ENCODE measurements at regions not wholly inside any gene's neighbourhood (a gene's known extent, or its start where the extent isn't known, plus 50 kb on each side); places are given as distances from the start of the nearest gene placed in this dataset.

DNA sequence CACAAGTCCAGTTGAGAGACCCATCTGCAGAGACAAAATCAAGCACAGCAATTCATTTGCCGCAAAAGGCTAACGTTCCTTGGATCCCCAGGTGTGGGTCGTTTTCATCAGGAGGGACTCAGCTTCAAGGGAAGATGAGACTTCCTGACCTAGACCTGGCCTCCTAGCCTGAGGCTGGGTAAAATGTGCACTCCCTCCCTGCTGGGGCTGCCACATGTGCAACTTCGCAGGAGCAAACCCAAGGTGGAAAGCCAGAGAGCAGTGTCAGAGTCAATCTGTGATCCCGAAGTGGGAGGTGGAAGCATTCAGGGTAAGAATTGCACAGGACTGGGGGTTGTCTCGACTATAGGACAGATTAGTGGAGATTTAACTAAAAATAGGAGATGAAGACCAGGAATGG is 164.7 kb upstream of the UMPS start:
- H3K27ac ChIP-seq (ENCODE audit: insufficient read depth, low read depth, low read length, poor library complexity, severe bottlenecking) = no peak overlapping the region
- WGBS, 2 experiments = 83 to 85% methylated on average over 6 of the region's 6 CpGs
- H3K27me3 ChIP-seq (ENCODE audit: control insufficient read depth, insufficient read depth, low read length, poor library complexity, severe bottlenecking) = no peaks in the 10 kb centered on the region
- no peaks in the 10 kb centered on the region for H3K4me1 ChIP-seq (ENCODE audit: control insufficient read depth, insufficient read depth, low read length)
- H3K9me3 ChIP-seq (ENCODE audit: control insufficient read depth, low read length) = no peaks in the 10 kb centered on the region
- no peak overlapping the region for H3K4me3 ChIP-seq (ENCODE audit: insufficient read depth, low read depth, low read length)
- H3K36me3 ChIP-seq (ENCODE audit: control insufficient read depth, insufficient read depth, low read length) = no peaks in the 10 kb centered on the region

DNA sequence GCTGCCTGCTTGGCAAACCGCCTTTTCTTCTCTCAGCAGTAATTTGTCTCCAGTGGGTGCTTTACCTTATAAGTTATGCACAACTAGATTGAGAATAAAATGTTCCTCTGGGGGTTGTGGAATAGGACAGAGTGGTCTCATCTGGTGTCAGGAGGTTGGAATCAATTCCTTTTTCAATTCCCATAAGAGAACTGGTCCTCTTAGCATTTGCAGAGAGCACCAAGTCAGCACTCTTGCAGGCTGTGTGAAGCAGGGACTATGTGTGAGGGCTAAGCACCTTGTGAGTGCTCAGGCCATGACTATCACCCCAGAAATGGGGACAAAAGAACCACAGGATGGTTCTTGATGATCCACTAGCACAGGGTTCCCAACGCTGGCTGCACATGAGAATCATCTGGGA is 163.6 kb upstream of the UMPS start:
- H3K4me3 ChIP-seq (ENCODE audit: insufficient read depth, low read depth, low read length) = no peak overlapping the region
- H3K27me3 ChIP-seq (ENCODE audit: control insufficient read depth, insufficient read depth, low read length, poor library complexity, severe bottlenecking) = no peaks in the 10 kb centered on the region
- no peaks in the 10 kb centered on the region for H3K36me3 ChIP-seq (ENCODE audit: control insufficient read depth, insufficient read depth, low read length)
- 96 to 98% methylated on average over 2 of the region's 2 CpGs for WGBS, 2 experiments
- H3K4me1 ChIP-seq (ENCODE audit: control insufficient read depth, insufficient read depth, low read length) = no peaks in the 10 kb centered on the region
- no peak overlapping the region for H3K27ac ChIP-seq (ENCODE audit: insufficient read depth, low read depth, low read length, poor library complexity, severe bottlenecking)
- H3K9me3 ChIP-seq (ENCODE audit: control insufficient read depth, low read length) = no peaks in the 10 kb centered on the region

DNA sequence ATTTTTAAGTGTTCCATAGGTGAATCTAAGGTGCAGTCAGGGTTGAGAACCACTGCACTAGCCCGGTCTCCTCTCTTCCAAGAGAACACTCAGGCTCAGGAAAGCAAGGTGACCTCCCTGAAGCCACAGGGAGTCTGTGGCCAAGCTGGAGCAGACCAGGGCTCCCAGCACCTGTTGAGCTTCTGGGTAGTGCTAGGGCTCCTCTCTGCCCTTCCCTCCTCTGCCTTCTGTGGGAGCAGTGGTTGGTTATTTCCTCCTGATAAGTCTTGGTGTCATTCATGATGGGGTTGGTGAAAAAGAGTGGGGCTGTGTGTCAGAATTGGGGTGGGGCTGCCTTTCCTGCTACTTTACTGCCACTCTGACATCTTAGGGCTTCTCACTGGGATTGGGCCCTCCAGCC is 163.1 kb upstream of the UMPS start:
- H3K27me3 ChIP-seq (ENCODE audit: control insufficient read depth, insufficient read depth, low read length, poor library complexity, severe bottlenecking) = no peaks in the 10 kb centered on the region
- H3K36me3 ChIP-seq (ENCODE audit: control insufficient read depth, insufficient read depth, low read length) = no peaks in the 10 kb centered on the region
- no peaks in the 10 kb centered on the region for H3K9me3 ChIP-seq (ENCODE audit: control insufficient read depth, low read length)
- no peaks in the 10 kb centered on the region for H3K4me1 ChIP-seq (ENCODE audit: control insufficient read depth, insufficient read depth, low read length)
- 100% methylated on average over 1 of the region's 1 CpG for WGBS, 2 experiments
- H3K27ac ChIP-seq (ENCODE audit: insufficient read depth, low read depth, low read length, poor library complexity, severe bottlenecking) = no peak overlapping the region
- H3K4me3 ChIP-seq (ENCODE audit: insufficient read depth, low read depth, low read length) = no peak overlapping the region

DNA sequence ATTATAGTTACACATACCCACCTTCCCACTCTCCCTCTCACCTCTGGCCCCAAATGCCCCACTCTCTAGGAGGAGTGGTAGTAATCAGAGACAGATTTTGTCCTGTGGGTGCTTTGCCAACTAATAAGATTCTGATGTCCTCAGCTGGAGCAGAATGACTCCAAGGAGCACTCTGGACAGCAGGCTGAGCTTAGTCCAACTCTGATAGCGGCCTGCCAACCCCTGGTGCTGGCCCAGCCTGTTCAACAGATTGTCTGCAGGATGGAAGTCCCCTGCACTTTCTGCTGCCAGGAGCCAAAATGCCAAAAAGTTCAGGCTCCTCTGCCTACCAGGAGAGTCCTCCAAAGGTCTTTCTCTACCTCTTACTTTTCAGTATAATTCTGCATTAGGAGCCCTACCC is 160.5 kb upstream of the UMPS start:
- Histone ChIP-seq H3K27me3 (ENCODE audit: control insufficient read depth, insufficient read depth, low read length, poor library complexity, severe bottlenecking) (no peaks in the 10 kb centered on the region), H3K9me3 (ENCODE audit: control insufficient read depth, low read length) (no peaks in the 10 kb centered on the region), H3K27ac (ENCODE audit: insufficient read depth, low read depth, low read length, poor library complexity, severe bottlenecking) (no peak overlapping the region), H3K4me3 (ENCODE audit: insufficient read depth, low read depth, low read length) (no peak overlapping the region), H3K36me3 (ENCODE audit: control insufficient read depth, insufficient read depth, low read length) (no peaks in the 10 kb centered on the region), H3K4me1 (ENCODE audit: control insufficient read depth, insufficient read depth, low read length) (no peaks in the 10 kb centered on the region)
- WGBS, 2 experiments = 87 to 91% methylated on average over 1 of the region's 1 CpG

DNA sequence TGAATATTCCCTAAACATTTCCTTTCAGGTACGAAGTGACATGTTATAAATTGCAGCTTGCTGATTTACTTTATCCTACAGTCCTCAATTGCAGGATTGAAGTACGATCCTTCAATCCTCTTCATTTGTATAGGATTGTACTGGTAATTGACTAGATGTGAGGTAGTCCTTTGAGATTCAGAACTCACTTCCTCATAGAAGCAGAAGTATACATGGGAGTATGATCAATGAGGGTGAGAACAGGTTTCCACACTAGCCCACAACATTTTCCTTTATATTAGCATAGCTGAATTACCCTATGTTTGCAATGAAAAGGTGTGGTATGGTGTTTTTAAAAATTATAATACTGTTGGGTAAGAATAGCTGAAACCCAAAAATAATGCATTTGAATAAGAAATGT is 160.0 kb upstream of the UMPS start:
- Histone ChIP-seq H3K27ac (ENCODE audit: insufficient read depth, low read depth, low read length, poor library complexity, severe bottlenecking) (no peak overlapping the region), H3K36me3 (ENCODE audit: control insufficient read depth, insufficient read depth, low read length) (no peaks in the 10 kb centered on the region), H3K4me3 (ENCODE audit: insufficient read depth, low read depth, low read length) (no peak overlapping the region), H3K27me3 (ENCODE audit: control insufficient read depth, insufficient read depth, low read length, poor library complexity, severe bottlenecking) (no peaks in the 10 kb centered on the region), H3K4me1 (ENCODE audit: control insufficient read depth, insufficient read depth, low read length) (no peaks in the 10 kb centered on the region), H3K9me3 (ENCODE audit: control insufficient read depth, low read length) (no peaks in the 10 kb centered on the region)
- 88 to 100% methylated on average over 2 of the region's 2 CpGs for WGBS, 2 experiments

DNA sequence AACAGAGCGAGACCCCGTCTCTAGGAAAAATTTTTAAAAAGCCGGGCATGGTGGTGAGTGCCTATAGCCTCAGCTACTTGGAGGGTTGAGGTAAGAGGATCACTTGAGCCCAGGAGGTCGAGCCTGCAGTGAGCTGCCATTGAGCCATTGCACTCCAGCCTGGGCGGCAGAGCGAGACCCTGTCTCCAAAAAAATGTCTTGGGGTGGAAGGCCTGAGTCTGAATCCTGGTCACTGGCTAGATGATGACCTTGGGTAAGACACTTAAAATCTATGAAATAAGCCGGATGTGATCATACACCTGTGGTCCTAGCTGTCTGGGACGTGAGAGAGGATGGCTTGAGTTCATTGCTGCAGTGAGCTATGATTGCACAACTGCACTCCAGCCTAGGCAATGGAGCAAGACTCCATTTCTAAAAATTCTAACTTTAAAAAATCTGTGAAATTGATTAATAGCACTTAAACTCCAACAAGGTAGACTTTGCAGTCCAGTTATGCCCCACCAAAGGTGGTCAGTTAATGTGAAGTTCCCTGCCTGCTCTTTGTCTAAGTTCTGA is 157.3 kb upstream of the UMPS start:
- 84 to 88% methylated on average over 8 of the region's 8 CpGs for WGBS, 2 experiments

DNA sequence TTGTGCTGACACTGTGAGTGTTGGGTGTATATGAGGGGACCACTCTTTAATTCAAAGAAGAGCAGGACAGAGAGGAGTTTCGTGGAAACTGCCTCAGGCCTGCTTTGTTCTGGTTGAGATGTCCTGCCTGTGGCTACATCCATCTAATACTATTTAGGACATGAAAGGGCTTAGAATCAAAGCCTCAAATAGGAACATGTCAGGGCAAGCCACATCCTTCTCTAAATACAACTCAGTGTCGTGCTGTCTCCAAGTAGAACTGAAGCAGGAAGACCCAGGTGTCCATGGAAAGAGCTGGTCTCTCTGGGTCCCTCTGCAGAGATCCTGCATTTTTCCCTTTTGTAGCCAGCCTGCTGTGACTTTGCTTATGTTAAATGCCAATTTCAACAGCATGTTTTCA is 156.2 kb upstream of the UMPS start:
- Histone ChIP-seq H3K36me3 (ENCODE audit: control insufficient read depth, insufficient read depth, low read length) (no peaks in the 10 kb centered on the region), H3K9me3 (ENCODE audit: control insufficient read depth, low read length) (no peaks in the 10 kb centered on the region), H3K4me1 (ENCODE audit: control insufficient read depth, insufficient read depth, low read length) (no peaks in the 10 kb centered on the region), H3K27me3 (ENCODE audit: control insufficient read depth, insufficient read depth, low read length, poor library complexity, severe bottlenecking) (no peaks in the 10 kb centered on the region), H3K4me3 (ENCODE audit: insufficient read depth, low read depth, low read length) (no peak overlapping the region), H3K27ac (ENCODE audit: insufficient read depth, low read depth, low read length, poor library complexity, severe bottlenecking) (no peak overlapping the region)
- 80 to 89% methylated on average over 2 of the region's 2 CpGs for WGBS, 2 experiments

More for the DNA sequence above, 157.3 kb upstream of the UMPS start:
- H3K27me3 ChIP-seq (ENCODE audit: control insufficient read depth, insufficient read depth, low read length, poor library complexity, severe bottlenecking) = no peaks in the 10 kb centered on the region
- H3K36me3 ChIP-seq (ENCODE audit: control insufficient read depth, insufficient read depth, low read length) = no peaks in the 10 kb centered on the region
- H3K27ac ChIP-seq (ENCODE audit: insufficient read depth, low read depth, low read length, poor library complexity, severe bottlenecking) = no peak overlapping the region
- H3K4me1 ChIP-seq (ENCODE audit: control insufficient read depth, insufficient read depth, low read length) = no peaks in the 10 kb centered on the region
- H3K4me3 ChIP-seq (ENCODE audit: insufficient read depth, low read depth, low read length) = no peak overlapping the region
- H3K9me3 ChIP-seq (ENCODE audit: control insufficient read depth, low read length) = no peaks in the 10 kb centered on the region

DNA sequence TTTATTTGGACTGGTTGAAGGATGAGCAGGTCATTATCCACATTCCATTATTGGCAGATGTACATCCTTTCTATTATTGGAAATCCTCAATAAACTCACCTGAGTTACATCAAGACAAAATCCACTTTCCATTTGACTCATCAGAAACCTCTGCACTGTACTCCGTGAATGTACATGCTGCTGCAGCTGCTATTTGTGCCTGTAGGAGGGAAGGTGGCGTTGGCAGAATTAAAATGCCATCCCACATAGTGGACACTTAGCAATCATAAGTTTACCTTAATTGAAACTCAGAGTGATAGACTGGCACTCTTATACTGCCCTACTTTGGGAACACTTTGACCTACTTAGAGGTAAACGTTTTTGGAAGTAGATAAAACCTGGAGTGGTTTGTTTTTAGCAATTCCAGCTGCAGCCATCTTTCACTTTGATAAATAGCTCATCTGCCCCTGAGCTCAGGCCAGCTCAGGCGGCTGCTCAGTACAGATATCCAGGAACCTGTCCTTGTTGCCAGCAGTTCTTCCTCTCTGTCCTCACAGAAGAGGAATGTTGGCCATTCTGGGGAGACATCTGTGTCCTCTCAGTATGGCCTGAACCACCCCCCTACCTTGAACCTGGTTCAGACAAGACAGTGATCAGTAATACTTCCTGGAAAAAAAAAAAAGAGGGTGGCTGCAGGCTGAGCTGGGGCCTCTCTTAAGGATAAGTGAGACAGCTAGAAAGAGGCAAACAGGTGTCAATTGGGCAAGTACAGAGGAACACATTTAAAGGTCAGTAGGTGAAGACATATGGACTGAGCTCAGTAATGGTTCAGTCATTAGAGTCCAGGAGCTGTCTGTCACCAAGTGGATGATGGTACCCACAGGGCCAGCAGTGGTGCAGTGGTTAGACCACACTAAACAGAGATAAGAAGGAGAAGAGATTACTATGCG is 153.4 kb upstream of the UMPS start:
- H3K4me3 ChIP-seq (ENCODE audit: insufficient read depth, low read depth, low read length) = no peak overlapping the region
- WGBS, 2 experiments = 88 to 89% methylated on average over 5 of the region's 5 CpGs

DNA sequence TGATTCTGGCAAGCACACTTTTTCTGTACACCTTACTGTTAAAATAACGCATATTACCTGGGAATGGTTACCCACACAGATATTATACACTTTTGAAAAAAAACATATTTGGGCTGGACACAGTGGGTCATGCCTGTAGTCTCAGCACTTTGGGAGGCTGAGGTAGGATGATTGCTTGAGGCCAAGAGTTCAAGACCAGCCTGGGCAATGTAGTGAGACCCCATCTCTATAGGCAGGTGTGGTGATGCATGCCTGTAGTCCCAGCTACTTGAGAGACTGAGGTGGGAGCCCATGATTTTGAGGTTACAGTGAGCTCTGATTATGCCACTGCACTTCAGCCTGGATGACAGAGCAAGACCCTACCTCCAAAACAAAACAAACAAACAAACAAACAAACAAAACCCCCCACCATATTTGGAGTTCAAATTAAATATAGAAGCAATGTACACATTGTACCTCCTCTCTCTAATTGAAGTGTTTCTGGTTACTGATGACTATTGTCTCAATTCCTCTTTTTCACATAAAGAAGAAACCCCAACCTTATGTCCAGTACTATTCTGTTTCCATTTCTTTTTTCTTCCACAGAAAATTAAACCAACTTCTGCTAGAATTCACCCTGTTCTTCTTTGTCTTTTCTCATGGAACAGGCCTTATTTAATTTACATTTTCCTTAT is 152.6 kb upstream of the UMPS start:
- Histone ChIP-seq H3K27ac (ENCODE audit: insufficient read depth, low read depth, low read length, poor library complexity, severe bottlenecking) (no peak overlapping the region), H3K4me3 (ENCODE audit: insufficient read depth, low read depth, low read length) (no peak overlapping the region), H3K27me3 (ENCODE audit: control insufficient read depth, insufficient read depth, low read length, poor library complexity, severe bottlenecking) (peaks cover 1% of the 10 kb centered on the region), H3K36me3 (ENCODE audit: control insufficient read depth, insufficient read depth, low read length) (no peaks in the 10 kb centered on the region), H3K9me3 (ENCODE audit: control insufficient read depth, low read length) (no peaks in the 10 kb centered on the region), H3K4me1 (ENCODE audit: control insufficient read depth, insufficient read depth, low read length) (no peaks in the 10 kb centered on the region)
- WGBS, 2 experiments = 83 to 100% methylated on average over 1 of the region's 1 CpG

More for the DNA sequence above, 153.4 kb upstream of the UMPS start:
- H3K4me1 ChIP-seq (ENCODE audit: control insufficient read depth, insufficient read depth, low read length) = no peaks in the 10 kb centered on the region
- no peaks in the 10 kb centered on the region for H3K36me3 ChIP-seq (ENCODE audit: control insufficient read depth, insufficient read depth, low read length)
- H3K27me3 ChIP-seq (ENCODE audit: control insufficient read depth, insufficient read depth, low read length, poor library complexity, severe bottlenecking) = no peaks in the 10 kb centered on the region
- H3K27ac ChIP-seq (ENCODE audit: insufficient read depth, low read depth, low read length, poor library complexity, severe bottlenecking) = no peak overlapping the region
- H3K9me3 ChIP-seq (ENCODE audit: control insufficient read depth, low read length) = no peaks in the 10 kb centered on the region

DNA sequence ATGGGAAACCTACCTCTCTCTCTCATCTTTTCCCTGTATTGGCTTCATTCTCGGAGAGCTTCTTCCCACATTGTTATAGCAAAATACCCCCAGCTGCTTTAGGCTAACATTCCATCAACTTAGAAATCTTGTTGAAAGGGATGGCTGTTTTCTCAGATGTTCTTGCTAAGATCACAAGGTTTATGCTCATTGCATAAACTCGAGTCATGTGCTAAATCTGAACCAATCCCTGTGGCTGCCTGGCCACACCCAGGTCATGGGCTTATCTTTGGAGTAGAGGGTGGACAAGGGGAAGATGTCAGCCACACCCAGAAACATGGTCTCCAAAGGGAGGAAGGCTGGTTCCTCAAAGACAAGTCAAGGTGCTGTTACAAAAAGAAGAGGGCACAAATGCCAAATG is 150.6 kb upstream of the UMPS start:
- Histone ChIP-seq H3K36me3 (ENCODE audit: control insufficient read depth, insufficient read depth, low read length) (no peaks in the 10 kb centered on the region), H3K4me3 (ENCODE audit: insufficient read depth, low read depth, low read length) (no peak overlapping the region), H3K9me3 (ENCODE audit: control insufficient read depth, low read length) (no peaks in the 10 kb centered on the region), H3K27ac (ENCODE audit: insufficient read depth, low read depth, low read length, poor library complexity, severe bottlenecking) (no peak overlapping the region), H3K4me1 (ENCODE audit: control insufficient read depth, insufficient read depth, low read length) (no peaks in the 10 kb centered on the region), H3K27me3 (ENCODE audit: control insufficient read depth, insufficient read depth, low read length, poor library complexity, severe bottlenecking) (peaks cover 22% of the 10 kb centered on the region)
- 88 to 93% methylated on average over 2 of the region's 2 CpGs for WGBS, 2 experiments
